ENCODE measurements at regions not wholly inside any gene's neighbourhood (a gene's known extent, or its start where the extent isn't known, plus 50 kb on each side); places are given as distances from the start of the nearest gene placed in this dataset.
"Not testable (repeated sequence)": the region's sequence is repeated elsewhere in the genome, so short reads cannot be mapped to it uniquely, and the experiment has no call there.

- no peak for FAIRE-seq
- no peak for TF ChIP-seq POLR2A (IDR thresholded peaks at IDR 0.05; ENCODE audit: low read depth, low read length)
- no peak for DNase-seq (ENCODE audit: insufficient read length, low spot score)
Measured at GRCh38 chr15:77901921-77902750, 175.4 kb downstream of the TBC1D2B start.

GRCh38 chr15:77901251-77901881 lies 176.1 kb downstream of the TBC1D2B start:
- TF ChIP-seq POLR2A (IDR thresholded peaks at IDR 0.05; ENCODE audit: low read depth, low read length): no peak
- DNase-seq (ENCODE audit: insufficient read length, low spot score) (no peak), FAIRE-seq (no peak)

- DNase-seq (ENCODE audit: insufficient read length, low spot score): peak; percentile 33
- FAIRE-seq: not testable (repeated sequence)
Measured at GRCh38 chr15:77900331-77900963, 177.1 kb downstream of the TBC1D2B start.

GRCh38 chr15:77899776-77900175 lies 177.7 kb downstream of the TBC1D2B start:
- not testable (repeated sequence) for DNase-seq (ENCODE audit: insufficient read length, low spot score); FAIRE-seq

- FAIRE-seq: no peak
- no peak for DNase-seq (ENCODE audit: insufficient read length, low spot score)
- no peak for TF ChIP-seq POLR2A (IDR thresholded peaks at IDR 0.05; ENCODE audit: low read depth, low read length)
Measured at GRCh38 chr15:77898811-77899730, 178.4 kb downstream of the TBC1D2B start.

GRCh38 chr15:77897896-77898406 lies 179.6 kb downstream of the TBC1D2B start:
- DNase-seq (ENCODE audit: insufficient read length, low spot score) (no peak), FAIRE-seq (no peak)
- TF ChIP-seq POLR2A (IDR thresholded peaks at IDR 0.05; ENCODE audit: low read depth, low read length): no peak

- not testable (repeated sequence) for FAIRE-seq; DNase-seq (ENCODE audit: insufficient read length, low spot score)
Measured at GRCh38 chr15:77897113-77897895, 180.2 kb downstream of the TBC1D2B start.

- not testable (repeated sequence) for DNase-seq (ENCODE audit: insufficient read length, low spot score); FAIRE-seq
Measured at GRCh38 chr15:77896147-77897112, 181.1 kb downstream of the TBC1D2B start.

- TF ChIP-seq POLR2A (IDR thresholded peaks at IDR 0.05; ENCODE audit: low read depth, low read length): no peak
- DNase-seq (ENCODE audit: insufficient read length, low spot score): no peak
- no peak for FAIRE-seq
Measured at GRCh38 chr15:77895742-77896141, 181.8 kb downstream of the TBC1D2B start.

GRCh38 chr15:77895145-77895544 lies 182.4 kb downstream of the TBC1D2B start:
- not testable (repeated sequence) for DNase-seq (ENCODE audit: insufficient read length, low spot score); FAIRE-seq

- not testable (repeated sequence) for FAIRE-seq; DNase-seq (ENCODE audit: insufficient read length, low spot score)
Measured at GRCh38 chr15:77893671-77894640, 183.6 kb downstream of the TBC1D2B start.

GRCh38 chr15:77893246-77893645 lies 184.3 kb downstream of the TBC1D2B start:
- FAIRE-seq; DNase-seq (ENCODE audit: insufficient read length, low spot score): not testable (repeated sequence)
